ENCODE measurements at regions not wholly inside any gene's neighbourhood (a gene's known extent, or its start where the extent isn't known, plus 50 kb on each side); places are given as distances from the start of the nearest gene placed in this dataset.

DNA sequence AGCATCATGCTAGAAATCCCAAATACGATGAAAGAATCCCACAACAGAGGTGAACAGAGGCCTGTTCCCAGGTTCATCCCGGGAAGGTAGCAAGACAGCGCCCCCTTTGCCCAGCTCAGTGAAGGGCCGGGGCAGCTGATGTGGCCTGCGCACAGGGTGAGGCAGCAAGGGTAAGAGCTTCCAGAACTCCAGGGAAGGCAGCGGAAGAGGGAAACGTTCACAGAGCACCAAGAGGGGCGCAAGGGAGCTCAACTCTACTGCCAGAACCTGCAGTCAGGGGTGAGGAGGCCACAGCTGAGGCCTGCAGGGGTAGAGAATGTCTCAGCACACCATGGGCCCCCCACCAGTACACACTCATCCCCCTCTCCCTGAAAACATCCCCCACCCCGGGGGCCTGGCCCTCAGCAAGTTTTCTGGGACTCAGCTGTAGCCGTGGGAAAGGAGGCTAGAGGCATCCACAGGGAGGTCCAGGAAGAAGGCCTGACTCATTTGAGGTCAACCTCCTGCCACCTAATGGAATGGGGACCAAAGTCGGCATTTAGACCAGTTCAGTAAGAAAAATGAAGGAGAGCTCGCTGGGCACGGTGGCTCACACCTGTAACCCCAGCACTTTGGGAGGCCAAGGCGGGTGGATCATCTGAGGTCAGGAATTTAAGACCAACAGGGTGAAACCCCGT lies 95.6 kb upstream of the ASAP2 start:
- 90% methylated on average over 15 of the region's 15 CpGs for WGBS
- Histone ChIP-seq H3K36me3 (no peaks in the 10 kb centered on the region), H3K27ac (replicated peaks in 1 of 4) (no peak overlapping the region), H3K9me3 (no peaks in the 10 kb centered on the region), H3K4me3 (no peak overlapping the region), H3K27me3 (no peaks in the 10 kb centered on the region), H3K4me1 (peaks cover 19 to 37% (median 33%) of the 10 kb centered on the region in 4 donors)
- DNase-seq (ENCODE audit: extremely low spot score) = no peak
- no peak for TF ChIP-seq EP300 (IDR thresholded peaks at IDR 0.05)
- TF ChIP-seq POLR2A (IDR thresholded peaks at IDR 0.05; ENCODE audit: low read depth) = no peak
- TF ChIP-seq POLR2AphosphoS5 (IDR thresholded peaks at IDR 0.05) = no peak
- TF ChIP-seq, protein P1, sequence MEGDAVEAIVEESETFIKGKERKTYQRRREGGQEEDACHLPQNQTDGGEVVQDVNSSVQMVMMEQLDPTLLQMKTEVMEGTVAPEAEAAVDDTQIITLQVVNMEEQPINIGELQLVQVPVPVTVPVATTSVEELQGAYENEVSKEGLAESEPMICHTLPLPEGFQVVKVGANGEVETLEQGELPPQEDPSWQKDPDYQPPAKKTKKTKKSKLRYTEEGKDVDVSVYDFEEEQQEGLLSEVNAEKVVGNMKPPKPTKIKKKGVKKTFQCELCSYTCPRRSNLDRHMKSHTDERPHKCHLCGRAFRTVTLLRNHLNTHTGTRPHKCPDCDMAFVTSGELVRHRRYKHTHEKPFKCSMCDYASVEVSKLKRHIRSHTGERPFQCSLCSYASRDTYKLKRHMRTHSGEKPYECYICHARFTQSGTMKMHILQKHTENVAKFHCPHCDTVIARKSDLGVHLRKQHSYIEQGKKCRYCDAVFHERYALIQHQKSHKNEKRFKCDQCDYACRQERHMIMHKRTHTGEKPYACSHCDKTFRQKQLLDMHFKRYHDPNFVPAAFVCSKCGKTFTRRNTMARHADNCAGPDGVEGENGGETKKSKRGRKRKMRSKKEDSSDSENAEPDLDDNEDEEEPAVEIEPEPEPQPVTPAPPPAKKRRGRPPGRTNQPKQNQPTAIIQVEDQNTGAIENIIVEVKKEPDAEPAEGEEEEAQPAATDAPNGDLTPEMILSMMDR (IDR thresholded peaks at IDR 0.05) = no peak
- intact Hi-C loops (cut with DNase I) = no loop called here

DNA sequence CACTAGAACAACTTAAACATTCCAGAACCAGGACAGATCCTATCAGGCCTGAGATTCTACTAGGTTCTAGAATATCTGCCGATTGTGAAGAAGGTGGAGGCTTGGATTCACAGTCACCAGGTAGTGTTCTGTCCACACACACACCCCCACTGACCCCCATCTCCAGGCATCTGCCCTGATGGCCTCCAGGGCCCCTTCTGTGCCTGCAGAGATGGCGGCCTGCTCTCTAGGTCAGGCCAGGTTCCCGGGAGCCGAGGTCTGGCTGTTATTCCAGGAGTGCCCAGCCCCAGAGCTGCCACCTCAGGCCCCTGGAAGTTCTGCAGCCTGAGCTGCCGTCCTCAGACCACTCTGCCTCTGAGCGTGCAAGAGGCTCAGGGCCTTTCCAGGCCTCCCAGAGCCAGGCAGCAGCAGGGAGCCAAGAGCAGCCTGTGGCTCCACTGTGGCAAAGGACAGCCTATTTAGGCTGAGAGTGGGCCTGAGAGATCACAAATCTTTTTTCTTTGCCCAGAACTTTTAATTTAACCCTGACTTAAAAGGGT lies 96.2 kb upstream of the ASAP2 start:
- H3K4me3 ChIP-seq = no peak overlapping the region
- no peak overlapping the region for H3K27ac ChIP-seq (replicated peaks in 1 of 4)
- peaks cover 19 to 41% (median 37%) of the 10 kb centered on the region in 4 donors for H3K4me1 ChIP-seq
- TF ChIP-seq, protein P1 (IDR thresholded peaks at IDR 0.05) = no peak
- TF ChIP-seq EP300 (IDR thresholded peaks at IDR 0.05) = no peak
- no peak for TF ChIP-seq POLR2A (IDR thresholded peaks at IDR 0.05; ENCODE audit: low read depth)
- TF ChIP-seq POLR2AphosphoS5 (IDR thresholded peaks at IDR 0.05) = no peak
- no peaks in the 10 kb centered on the region for H3K9me3 ChIP-seq
- intact Hi-C loops (cut with DNase I) = no loop called here
- DNase-seq (ENCODE audit: extremely low spot score) = no peak
- H3K27me3 ChIP-seq = no peaks in the 10 kb centered on the region
- no peaks in the 10 kb centered on the region for H3K36me3 ChIP-seq
- WGBS = 100% methylated on average over 1 of the region's 6 CpGs

DNA sequence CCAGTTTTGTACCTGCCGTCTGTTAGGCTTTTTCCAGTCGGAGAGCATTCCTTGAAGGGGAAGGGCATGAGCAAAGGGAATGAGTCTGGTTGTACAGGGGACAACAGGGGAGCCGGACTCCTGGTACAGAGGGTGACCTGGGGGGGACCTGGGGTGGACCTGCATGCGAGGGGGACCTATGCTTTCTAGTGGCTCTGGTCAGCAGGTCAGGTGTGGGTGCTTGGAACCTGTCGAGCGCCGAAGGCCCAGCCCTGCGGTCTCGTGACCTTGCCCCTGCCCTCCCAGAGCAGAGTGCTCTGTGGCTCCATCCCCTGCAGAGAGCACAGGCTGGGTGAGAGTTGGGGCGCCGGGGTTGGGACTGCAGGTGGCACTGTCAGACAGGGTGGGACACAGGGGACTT lies 96.7 kb upstream of the ASAP2 start:
- WGBS = 94% methylated on average over 9 of the region's 11 CpGs
- DNase-seq (ENCODE audit: extremely low spot score) = no peak
- Histone ChIP-seq H3K27me3 (no peaks in the 10 kb centered on the region), H3K4me1 (peaks cover 19 to 41% (median 37%) of the 10 kb centered on the region in 4 donors), H3K9me3 (no peaks in the 10 kb centered on the region), H3K27ac (replicated peaks in 1 of 4) (no peak overlapping the region), H3K4me3 (no peak overlapping the region), H3K36me3 (no peaks in the 10 kb centered on the region)
- intact Hi-C loops (cut with DNase I) = no loop called here
- no peak for TF ChIP-seq POLR2AphosphoS5 (IDR thresholded peaks at IDR 0.05)

DNA sequence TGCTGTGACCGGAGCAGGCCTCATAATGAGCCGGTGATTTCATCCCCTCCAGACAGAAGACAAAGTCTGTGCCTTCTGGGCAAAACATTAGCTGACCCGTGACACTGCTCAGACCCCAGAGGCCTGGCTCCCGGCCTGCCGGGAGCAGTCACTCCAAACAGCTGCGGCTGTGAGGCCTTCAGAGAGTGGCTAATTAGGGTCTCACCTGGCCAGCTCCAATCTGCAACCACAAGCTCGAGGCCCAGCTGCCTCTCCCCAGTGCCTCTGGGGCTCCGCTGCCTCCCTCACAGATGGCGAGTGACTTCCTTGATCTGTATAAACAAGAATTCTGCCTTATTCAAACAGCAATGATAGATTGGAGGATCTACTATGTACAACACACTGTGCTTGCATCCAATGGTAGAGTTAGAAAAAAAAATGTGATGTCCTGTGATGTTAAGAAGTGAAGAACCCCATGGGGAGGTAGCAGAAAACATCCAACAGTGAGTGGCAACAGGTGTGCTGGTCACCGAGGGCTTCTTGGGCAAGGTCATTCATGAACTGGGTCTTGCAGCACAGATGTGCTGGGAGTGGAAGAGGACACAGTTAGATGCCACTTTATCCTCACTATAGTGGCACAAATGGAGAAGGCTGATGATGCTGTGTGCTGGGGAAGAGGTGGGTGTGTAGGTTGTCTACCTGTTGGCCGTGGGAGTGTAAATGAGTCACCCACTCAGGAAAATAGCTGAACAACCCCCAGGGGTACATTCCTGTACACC lies 98.2 kb upstream of the ASAP2 start:
- intact Hi-C loops (cut with DNase I) = no loop called here
- no peak for DNase-seq (ENCODE audit: extremely low spot score)

More for the DNA sequence above, 98.2 kb upstream of the ASAP2 start:
- Histone ChIP-seq H3K27ac (replicated peaks in 1 of 4) (no peak overlapping the region), H3K4me3 (no peak overlapping the region), H3K36me3 (no peaks in the 10 kb centered on the region), H3K27me3 (no peaks in the 10 kb centered on the region), H3K9me3 (no peaks in the 10 kb centered on the region), H3K4me1 (peaks cover 19 to 41% (median 37%) of the 10 kb centered on the region in 4 donors)
- TF ChIP-seq POLR2A (IDR thresholded peaks at IDR 0.05; ENCODE audit: low read depth) = no peak
- TF ChIP-seq, protein P1 (IDR thresholded peaks at IDR 0.05) = no peak
- no peak for TF ChIP-seq POLR2AphosphoS5 (IDR thresholded peaks at IDR 0.05)
- no peak for TF ChIP-seq EP300 (IDR thresholded peaks at IDR 0.05)
- 72% methylated on average over 10 of the region's 11 CpGs for WGBS

Measured in esophagus muscularis mucosa (tissue), 4 donors.